ENCODE measurements at regions not wholly inside any gene's neighbourhood (a gene's known extent, or its start where the extent isn't known, plus 50 kb on each side); places are given as distances from the start of the nearest gene placed in this dataset.

DNA sequence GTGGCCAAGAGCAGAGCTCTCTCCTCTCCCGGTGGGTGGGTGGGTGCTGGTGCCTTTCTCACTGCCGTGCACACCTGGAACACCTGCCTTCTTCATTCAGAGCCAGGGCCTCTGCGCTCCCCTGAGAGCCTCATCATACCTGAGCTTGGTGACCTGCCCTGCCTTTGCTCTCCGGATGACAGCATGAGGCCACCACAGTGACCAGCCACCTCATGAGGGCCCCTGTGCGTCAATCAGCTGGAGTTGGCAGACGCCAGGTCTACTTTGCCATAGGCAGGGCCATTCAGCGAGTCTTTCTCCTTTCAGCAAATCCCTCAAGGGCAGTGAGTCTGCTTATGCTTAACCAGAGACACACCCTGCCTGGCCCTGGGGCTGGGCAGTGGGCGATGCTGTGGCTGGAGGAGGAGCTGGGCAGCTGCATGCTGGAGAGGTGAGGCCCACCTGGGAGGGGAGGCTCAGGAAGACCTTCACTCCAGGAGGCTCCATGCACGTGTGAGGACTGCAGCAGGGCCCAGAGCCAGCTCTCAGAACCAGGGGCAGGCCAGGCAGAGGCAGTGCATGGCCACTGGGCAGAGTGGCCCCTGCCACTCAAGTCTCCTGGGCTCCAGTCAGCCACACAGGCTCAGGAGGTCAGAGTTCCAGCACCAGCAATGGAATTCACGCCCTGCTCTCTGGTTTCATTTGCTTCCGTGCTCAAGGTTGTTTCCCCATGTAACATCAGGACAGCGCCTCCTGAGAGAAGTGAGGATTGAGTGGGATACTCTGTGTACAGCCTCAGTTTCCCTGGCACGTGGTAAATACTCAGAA lies 417.5 kb upstream of the MYT1L start:
- no peak for TF ChIP-seq CTCF (conservative IDR thresholded peaks at IDR 0.05; ENCODE audit: low read depth, low read length)
- TF ChIP-seq, protein P1, sequence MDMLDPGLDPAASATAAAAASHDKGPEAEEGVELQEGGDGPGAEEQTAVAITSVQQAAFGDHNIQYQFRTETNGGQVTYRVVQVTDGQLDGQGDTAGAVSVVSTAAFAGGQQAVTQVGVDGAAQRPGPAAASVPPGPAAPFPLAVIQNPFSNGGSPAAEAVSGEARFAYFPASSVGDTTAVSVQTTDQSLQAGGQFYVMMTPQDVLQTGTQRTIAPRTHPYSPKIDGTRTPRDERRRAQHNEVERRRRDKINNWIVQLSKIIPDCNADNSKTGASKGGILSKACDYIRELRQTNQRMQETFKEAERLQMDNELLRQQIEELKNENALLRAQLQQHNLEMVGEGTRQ (IDR thresholded peaks at IDR 0.05; ENCODE audit: low read depth, low read length), result no peak
- TF ChIP-seq BHLHE40 (IDR thresholded peaks at IDR 0.05; ENCODE audit: low read depth, low read length), result no peak
- no peak for TF ChIP-seq POLR2A (IDR thresholded peaks at IDR 0.05; ENCODE audit: low read depth, low read length)
- TF ChIP-seq RAD21 (IDR thresholded peaks at IDR 0.05; ENCODE audit: low read length), result no peak
- TF ChIP-seq, protein P2, sequence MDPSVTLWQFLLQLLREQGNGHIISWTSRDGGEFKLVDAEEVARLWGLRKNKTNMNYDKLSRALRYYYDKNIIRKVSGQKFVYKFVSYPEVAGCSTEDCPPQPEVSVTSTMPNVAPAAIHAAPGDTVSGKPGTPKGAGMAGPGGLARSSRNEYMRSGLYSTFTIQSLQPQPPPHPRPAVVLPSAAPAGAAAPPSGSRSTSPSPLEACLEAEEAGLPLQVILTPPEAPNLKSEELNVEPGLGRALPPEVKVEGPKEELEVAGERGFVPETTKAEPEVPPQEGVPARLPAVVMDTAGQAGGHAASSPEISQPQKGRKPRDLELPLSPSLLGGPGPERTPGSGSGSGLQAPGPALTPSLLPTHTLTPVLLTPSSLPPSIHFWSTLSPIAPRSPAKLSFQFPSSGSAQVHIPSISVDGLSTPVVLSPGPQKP (IDR thresholded peaks at IDR 0.05; ENCODE audit: borderline replicate concordance, low read depth, low read length), result no peak
- TF ChIP-seq CHD1 (IDR thresholded peaks at IDR 0.05; ENCODE audit: low read depth, low read length), result no peak
